Heart right ventricle (tissue), 16 donors: ENCODE measurements at regions not wholly inside any gene's neighbourhood (a gene's known extent, or its start where the extent isn't known, plus 50 kb on each side); places are given as distances from the start of the nearest gene placed in this dataset.

Experiments used
- ATAC-seq, 8 donors: fragments of 200-7000 bp; cut with Tn5 transposase; one replicate each; pipeline ENCODE4 v1.9.1; 2020; ENCODE audit warnings: mild to moderate bottlenecking in 8 of 8, moderate library complexity in 8 of 8, moderate number of reproducible peaks in 1 of 8
- DNase-seq, 2 donors: peaks; one replicate each; pipeline ENCODE4 v3.0.0-alpha.2; 2020
- H3K27ac ChIP-seq, 10 donors: fragments of 200-600 bp; sonication (generic) in 2 of 10; one replicate each; pipeline versions ENCODE4 v1.5.0 to v1.8.0; 2020 to 2022; ENCODE audit warnings: mild to moderate bottlenecking in 3 of 10
- H3K27me3 ChIP-seq, 7 donors: fragments of 200-600 bp; one replicate each; pipeline ENCODE4 v1.8.0; 2021 to 2022; ENCODE audit warnings: mild to moderate bottlenecking in 2 of 7
- H3K36me3 ChIP-seq, 9 donors: fragments of 200-600 bp; sonication (generic) in 1 of 9; one replicate each; pipeline versions ENCODE4 v1.5.0 to v1.8.0; 2020 to 2022; ENCODE audit warnings: mild to moderate bottlenecking in 2 of 9
- H3K4me1 ChIP-seq, 9 donors: fragments of 200-600 bp; sonication (generic) in 1 of 9; one replicate each; pipeline versions ENCODE4 v1.5.0 to v1.8.0; 2020 to 2022; ENCODE audit warnings: mild to moderate bottlenecking in 4 of 9
- H3K4me3 ChIP-seq, 10 donors: fragments of 200-600 bp; sonication (generic) in 2 of 10; one replicate each; pipeline versions ENCODE4 v1.5.0 to v1.8.0; 2020 to 2022; ENCODE audit warnings: mild to moderate bottlenecking in 7 of 10, moderate library complexity in 2 of 10
- H3K9me3 ChIP-seq, 11 donors: fragments of 200-600 bp in 10 of 11; sonication (generic) in 2 of 11; one replicate each; pipeline versions ENCODE4 v1.5.0 to v1.8.0; 2013 to 2022; ENCODE audit warnings: mild to moderate bottlenecking in 2 of 11, control low read depth in 1 of 11, moderate library complexity in 1 of 11
- WGBS, 2 donors: extraction: QIAGEN DNeasy Blood & Tissue Kit; methylation state at CpG; one replicate each; pipeline ENCODE4 v1.1.7; 2013; ENCODE audit warnings: inconsistent platforms in 1 of 2; 5-methylcytosine and 5-hydroxymethylcytosine counted together
- intact Hi-C, 10 donors: fragments of 100-400 bp; cut with DNase I; formaldehyde crosslinking; loops; one replicate each; pipeline versions ENCODE4 v1.11.1 to v1.14.2; 2022
- TF ChIP-seq, protein P1 (sequence below), 9 donors: fragments of 200-600 bp; sonication (generic) in 2 of 9; IDR thresholded peaks; one replicate each; pipeline versions ENCODE4 v1.5.0 to v1.8.0; 2021 to 2022; ENCODE audit warnings: antibody characterized with exemption in 9 of 9, mild to moderate bottlenecking in 5 of 9, moderate library complexity in 1 of 9
- donor health status: Arrhythmogenic right ventricular cardiomyopathy.
- donor health status: ischemic (EF 13 %, LVEDD 7.1; RV severe dilation, severe dysfunction).
- donor health status: healthy with polysubstance abuse.
- donor health status: DM: no; HTN: yes; CAD: no.
- donor health status: DM: no; HTN: no; CAD: no.
- donor health status: ischemic (EF 25% LVEDD 6.9; RV normal size, moderate dysfunction).
- donor health status: ischemic (EF 25% LVEDD 5.7; RV mildly dilated, moderate dysfunction).
- donor health status: healthy.
- donor health status: DM: yes; HTN: yes; CAD: no.
- donor health status: Ischemic cardiomyopathy.
- donor health status: ischemic (EF 35%, LVEDD 5.7; RV mildly dilated, moderate dysfunction).
- donor health status: nonischemic (EF 11% LVEDD 7.7; RV severe dilation, severe dysfunction).
- donor health status: DM: yes; HTN: yes; CAD: no.
- donor health status: PGD.
- donor health status: ischemic (EF 29% LVEDD 5.4; RV normal size, mild dysfunction).
- donor health status: nonischemic (EF 23%, LVEDD 6.1; RV moderate dilation, normal function).

DNA sequence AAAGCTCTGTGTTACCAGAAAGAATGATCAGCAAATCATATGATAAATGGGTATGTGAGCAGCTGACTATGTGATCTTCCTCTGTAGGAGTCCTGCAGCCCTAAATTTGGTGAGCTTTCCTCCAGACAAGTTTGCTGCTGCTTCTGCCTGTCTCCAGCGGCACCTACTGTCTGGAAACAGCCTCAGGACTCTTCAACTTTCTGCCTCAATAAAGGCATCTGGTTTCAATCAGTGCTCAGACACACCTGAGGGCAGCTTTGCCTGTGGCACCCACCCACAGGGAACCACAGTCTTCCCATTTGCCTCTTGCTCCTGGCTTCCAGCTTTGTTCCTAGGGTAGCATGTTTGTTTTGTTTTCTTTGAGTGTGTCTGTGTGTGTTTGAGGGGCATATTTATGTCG lies 727.9 kb upstream of the MAN1A1 start:
- Histone ChIP-seq H3K4me3 (no peak overlapping the region), H3K4me1 (no peaks in the 10 kb centered on the region), H3K9me3 (peaks cover 0 to 4% (median 0%) of the 10 kb centered on the region in 11 donors), H3K27me3 (no peaks in the 10 kb centered on the region), H3K27ac (no peak overlapping the region), H3K36me3 (no peaks in the 10 kb centered on the region)
- intact Hi-C loops: loop anchor here in 1 of 10 donors (10.0 kb wide), 1 partner anchor 933 kb away; no protein-coding TSS in a partner anchor
- WGBS, 2 donors: 42 to 49% methylated on average over 2 of the region's 2 CpGs
- TF ChIP-seq, protein P1, sequence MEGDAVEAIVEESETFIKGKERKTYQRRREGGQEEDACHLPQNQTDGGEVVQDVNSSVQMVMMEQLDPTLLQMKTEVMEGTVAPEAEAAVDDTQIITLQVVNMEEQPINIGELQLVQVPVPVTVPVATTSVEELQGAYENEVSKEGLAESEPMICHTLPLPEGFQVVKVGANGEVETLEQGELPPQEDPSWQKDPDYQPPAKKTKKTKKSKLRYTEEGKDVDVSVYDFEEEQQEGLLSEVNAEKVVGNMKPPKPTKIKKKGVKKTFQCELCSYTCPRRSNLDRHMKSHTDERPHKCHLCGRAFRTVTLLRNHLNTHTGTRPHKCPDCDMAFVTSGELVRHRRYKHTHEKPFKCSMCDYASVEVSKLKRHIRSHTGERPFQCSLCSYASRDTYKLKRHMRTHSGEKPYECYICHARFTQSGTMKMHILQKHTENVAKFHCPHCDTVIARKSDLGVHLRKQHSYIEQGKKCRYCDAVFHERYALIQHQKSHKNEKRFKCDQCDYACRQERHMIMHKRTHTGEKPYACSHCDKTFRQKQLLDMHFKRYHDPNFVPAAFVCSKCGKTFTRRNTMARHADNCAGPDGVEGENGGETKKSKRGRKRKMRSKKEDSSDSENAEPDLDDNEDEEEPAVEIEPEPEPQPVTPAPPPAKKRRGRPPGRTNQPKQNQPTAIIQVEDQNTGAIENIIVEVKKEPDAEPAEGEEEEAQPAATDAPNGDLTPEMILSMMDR (IDR thresholded peaks at IDR 0.05): peak in 5 of 9 donors; percentile 7 to 39 (median 23)
- ATAC-seq (no peak), DNase-seq (no peak)

DNA sequence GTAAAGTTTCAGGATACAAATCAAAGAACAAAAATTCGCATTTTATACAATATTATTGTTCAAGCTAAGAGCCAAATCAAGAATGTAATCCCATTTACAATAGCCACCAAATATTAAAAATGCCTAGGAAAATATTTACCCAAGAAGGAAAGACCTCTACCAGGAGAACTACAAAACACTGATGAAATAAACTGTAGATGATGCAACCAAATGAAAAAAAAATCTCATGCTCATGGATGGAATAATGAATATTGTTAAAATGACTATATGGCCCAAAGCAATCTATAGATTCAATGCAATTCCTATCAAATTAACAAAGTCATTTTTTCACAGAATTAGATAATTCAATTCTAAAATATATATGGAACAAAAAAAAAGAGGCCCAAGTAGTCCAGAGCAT lies 708.8 kb upstream of the MAN1A1 start:
- intact Hi-C loops: no loop called here
- Histone ChIP-seq H3K27ac (no peak overlapping the region), H3K4me1 (no peaks in the 10 kb centered on the region), H3K4me3 (no peak overlapping the region), H3K27me3 (no peaks in the 10 kb centered on the region), H3K36me3 (no peaks in the 10 kb centered on the region), H3K9me3 (peaks cover 0 to 25% (median 0%) of the 10 kb centered on the region in 11 donors)
- WGBS, 2 donors: 24 to 25% methylated on average over 1 of the region's 1 CpG
- TF ChIP-seq, protein P1 (IDR thresholded peaks at IDR 0.05): no peak
- ATAC-seq (no peak), DNase-seq (no peak)

DNA sequence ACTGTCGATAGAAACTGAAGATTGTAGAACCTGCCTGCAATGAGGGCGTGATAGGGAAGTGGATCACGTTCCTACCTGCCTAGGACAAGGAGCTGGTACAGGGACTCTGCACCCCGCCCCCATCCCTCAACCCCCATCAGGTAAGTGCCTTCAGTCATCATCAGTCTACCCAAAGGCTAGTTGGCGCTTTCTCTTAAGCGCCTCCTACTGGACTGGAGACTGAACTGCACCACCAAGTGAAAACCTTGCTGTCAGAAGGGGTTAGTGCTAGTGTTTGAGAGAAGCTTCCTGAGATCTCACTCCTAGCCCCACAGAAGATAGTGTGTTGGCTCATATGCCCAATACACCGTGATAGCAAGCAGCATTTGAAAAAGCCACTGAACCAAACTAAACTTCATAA lies 706.5 kb upstream of the MAN1A1 start:
- H3K27ac ChIP-seq: no peak overlapping the region
- 45 to 49% methylated on average over 7 of the region's 7 CpGs for WGBS, 2 donors
- DNase-seq: no peak
- ATAC-seq: no peak
- H3K36me3 ChIP-seq: no peaks in the 10 kb centered on the region
- H3K4me3 ChIP-seq: no peak overlapping the region
- TF ChIP-seq, protein P1 (IDR thresholded peaks at IDR 0.05): peak in 3 of 9 donors; percentile 6 to 32 (median 13)
- H3K27me3 ChIP-seq: no peaks in the 10 kb centered on the region
- intact Hi-C loops: no loop called here
- H3K4me1 ChIP-seq: no peaks in the 10 kb centered on the region
- H3K9me3 ChIP-seq: peaks cover 0 to 15% (median 0%) of the 10 kb centered on the region in 11 donors

DNA sequence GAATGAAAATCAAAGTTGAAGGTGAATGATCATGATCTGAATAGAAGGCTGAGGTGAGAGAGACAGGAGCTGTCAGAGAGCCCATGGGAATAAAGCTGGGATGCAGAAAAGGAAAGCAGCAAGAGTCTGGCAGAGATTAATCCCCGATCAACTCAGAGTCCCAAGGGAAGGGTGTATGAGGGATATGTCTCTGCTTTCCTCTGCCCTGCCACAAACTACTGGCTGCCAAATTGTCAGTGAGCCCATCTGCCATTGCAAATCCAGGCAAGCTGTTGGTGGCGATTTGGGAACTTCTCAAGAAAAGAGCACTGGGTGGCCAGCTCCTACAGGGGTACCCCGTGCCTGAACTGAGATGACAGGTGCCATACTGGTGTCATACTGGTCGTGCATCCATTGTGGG lies 705.5 kb upstream of the MAN1A1 start:
- ATAC-seq: no peak
- intact Hi-C loops: no loop called here
- no peak for DNase-seq
- Histone ChIP-seq H3K4me1 (no peaks in the 10 kb centered on the region), H3K27ac (no peak overlapping the region), H3K9me3 (peaks cover 0 to 13% (median 0%) of the 10 kb centered on the region in 11 donors), H3K27me3 (no peaks in the 10 kb centered on the region), H3K36me3 (no peaks in the 10 kb centered on the region), H3K4me3 (no peak overlapping the region)
- WGBS, 2 donors: 65 to 66% methylated on average over 4 of the region's 4 CpGs
- TF ChIP-seq, protein P1 (IDR thresholded peaks at IDR 0.05): no peak
